Activated naive CD8-positive, alpha-beta T cell treated with anti-CD3 and anti-CD28 coated beads, Interleukin-2, amount 10 ng/mL, durations not matched to agents 7 days and 5 days (primary cell): ENCODE measurements at regions not wholly inside any gene's neighbourhood (a gene's known extent, or its start where the extent isn't known, plus 50 kb on each side); places are given as distances from the start of the nearest gene placed in this dataset.

Source experiments
- ATAC-seq: fragments of 150-1000 bp; cut with Tn5 transposase; one replicate; pipeline ENCODE4 v1.10.0; 2021; ENCODE audit warnings: low read depth, moderate library complexity
- POLR2A ChIA-PET: fragments of 350-600 bp; sonication (Branson Sonifier 250); formaldehyde crosslinking; loops from one replicate; lab custom pipeline; 2021; ENCODE audit warnings: antibody characterized with exemption; lab: Charles Lee
- DNase-seq: peaks from one replicate; pipeline ENCODE4 v3.0.0; 2021
- H3K27ac Mint-ChIP-seq: one replicate; pipeline ENCODE4 v1.8.0; 2022; ENCODE audit warnings: mild to moderate bottlenecking, mixed read lengths
- H3K27me3 Mint-ChIP-seq: one replicate; pipeline ENCODE4 v1.8.0; 2022; ENCODE audit warnings: mild to moderate bottlenecking, moderate library complexity, mixed read lengths
- H3K36me3 Mint-ChIP-seq: one replicate; pipeline ENCODE4 v1.8.0; 2021; ENCODE audit warnings: mild to moderate bottlenecking, mixed read lengths
- H3K4me1 Mint-ChIP-seq: one replicate; pipeline ENCODE4 v1.8.0; 2021; ENCODE audit warnings: mixed read lengths
- H3K4me3 Mint-ChIP-seq: one replicate; pipeline ENCODE4 v1.8.0; 2022; ENCODE audit warnings: mild to moderate bottlenecking, moderate library complexity, mixed read lengths
- H3K9me3 Mint-ChIP-seq: one replicate; pipeline ENCODE4 v1.8.0; 2021; ENCODE audit warnings: mixed read lengths

DNA sequence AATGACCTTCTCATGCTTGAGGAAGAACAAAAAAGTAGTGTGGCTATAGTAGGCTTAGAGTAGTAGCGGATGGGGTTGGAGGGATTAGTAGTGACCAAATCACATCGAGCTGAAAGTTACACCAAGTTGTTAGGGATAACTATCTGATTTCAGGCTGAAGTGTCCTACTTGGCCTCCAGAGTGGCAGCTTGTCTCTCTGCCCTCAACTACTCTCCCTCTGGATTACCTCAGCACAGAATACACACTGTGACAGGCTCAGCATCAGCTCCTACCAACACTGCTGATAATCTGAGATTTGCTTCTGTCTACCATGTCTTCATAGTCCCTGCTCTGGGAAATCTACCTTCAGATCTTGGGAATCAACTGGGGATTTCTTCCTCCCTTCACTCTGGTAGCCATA is 714.6 kb upstream of the GRAMD2B start:
- no peak overlapping the region for H3K27ac Mint-ChIP-seq
- peaks cover 3% of the 10 kb centered on the region for H3K9me3 Mint-ChIP-seq
- H3K4me3 Mint-ChIP-seq: no peak overlapping the region
- no peaks in the 10 kb centered on the region for H3K4me1 Mint-ChIP-seq
- H3K27me3 Mint-ChIP-seq: no peaks in the 10 kb centered on the region
- POLR2A ChIA-PET: no interaction called here
- DNase-seq (no peak), ATAC-seq (no peak)
- H3K36me3 Mint-ChIP-seq: no peaks in the 10 kb centered on the region

DNA sequence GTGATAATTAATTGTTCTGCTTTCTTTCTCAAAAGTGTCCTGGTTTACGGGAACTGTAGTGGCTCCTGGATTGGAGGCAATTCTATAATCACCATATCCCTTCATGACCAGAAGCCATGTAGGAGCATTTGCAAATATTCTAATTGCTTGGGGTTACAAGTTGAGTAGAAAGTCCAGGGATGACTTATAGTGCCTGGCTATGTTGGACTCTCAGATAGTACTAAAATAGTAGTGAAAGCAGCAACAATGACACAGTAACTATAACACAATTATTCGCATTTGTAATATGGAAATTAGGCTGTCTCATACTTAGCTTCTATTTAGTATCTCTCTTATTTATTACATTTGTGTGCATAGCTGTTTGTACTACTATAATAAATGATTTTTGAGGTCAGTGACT is 712.5 kb upstream of the GRAMD2B start:
- no peak for ATAC-seq
- POLR2A ChIA-PET: no interaction called here
- H3K27me3 Mint-ChIP-seq: no peaks in the 10 kb centered on the region
- no peaks in the 10 kb centered on the region for H3K36me3 Mint-ChIP-seq
- H3K4me3 Mint-ChIP-seq: no peak overlapping the region
- no peak for DNase-seq
- H3K4me1 Mint-ChIP-seq: no peaks in the 10 kb centered on the region
- peaks cover 2% of the 10 kb centered on the region for H3K9me3 Mint-ChIP-seq
- H3K27ac Mint-ChIP-seq: no peak overlapping the region

DNA sequence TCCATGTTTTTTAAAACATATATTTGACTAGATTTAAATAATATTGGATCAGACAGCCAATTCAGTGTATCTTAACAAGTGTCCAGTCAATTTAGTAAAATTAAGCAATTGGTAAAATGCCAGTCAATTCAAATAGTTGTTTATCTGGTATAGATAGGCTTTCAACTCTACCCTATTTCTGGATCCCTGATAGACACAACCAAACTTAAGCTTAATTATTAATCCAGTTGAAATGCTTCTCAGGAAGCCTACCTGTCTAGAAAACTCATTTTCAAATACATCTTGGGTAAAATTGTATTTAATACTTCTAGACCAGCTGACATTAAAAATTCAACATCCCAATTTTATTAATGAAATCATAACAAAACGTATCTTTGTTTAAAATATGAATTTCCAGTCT is 710.8 kb upstream of the GRAMD2B start:
- ATAC-seq (no peak), DNase-seq (no peak)
- H3K9me3 Mint-ChIP-seq: peaks cover 2% of the 10 kb centered on the region
- no peaks in the 10 kb centered on the region for H3K27me3 Mint-ChIP-seq
- POLR2A ChIA-PET: no interaction called here
- H3K27ac Mint-ChIP-seq: no peak overlapping the region
- H3K4me3 Mint-ChIP-seq: no peak overlapping the region
- no peaks in the 10 kb centered on the region for H3K36me3 Mint-ChIP-seq
- H3K4me1 Mint-ChIP-seq: no peaks in the 10 kb centered on the region

DNA sequence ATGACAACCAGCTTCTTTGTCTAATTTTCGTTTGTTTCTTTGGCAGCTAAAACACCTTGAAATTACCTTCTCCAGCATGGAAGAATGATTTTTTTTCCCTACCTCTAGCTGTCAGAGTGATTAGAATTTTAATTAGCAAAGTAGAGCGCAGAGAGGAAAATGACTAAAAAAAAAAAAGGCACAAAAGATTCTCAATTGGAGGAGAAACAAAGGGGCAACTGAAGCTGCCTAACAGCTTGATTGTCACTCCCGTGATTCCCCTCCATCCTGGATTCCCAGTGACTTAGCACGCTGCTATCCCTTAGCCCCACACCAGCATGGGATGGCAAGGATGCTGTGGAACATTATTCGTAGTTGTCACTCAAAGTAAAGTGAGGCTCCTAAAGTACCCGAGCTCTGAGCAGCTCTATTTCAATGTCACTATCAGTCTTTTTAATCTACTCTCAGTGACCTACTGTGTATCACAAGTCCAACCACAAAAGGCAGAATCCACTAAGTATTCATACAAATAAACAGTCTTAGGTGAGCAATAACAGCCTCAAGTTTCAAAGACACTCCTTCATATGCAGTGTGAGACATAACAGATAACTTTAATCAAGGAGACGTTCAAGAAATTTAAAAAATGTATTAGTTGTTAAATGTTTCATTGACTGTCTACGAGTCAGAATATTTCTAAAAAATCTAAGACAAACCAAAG is 710.0 kb upstream of the GRAMD2B start:
- no peaks in the 10 kb centered on the region for H3K27me3 Mint-ChIP-seq
- H3K4me1 Mint-ChIP-seq: no peaks in the 10 kb centered on the region
- ATAC-seq (no peak), DNase-seq (no peak)
- no peak overlapping the region for H3K27ac Mint-ChIP-seq
- H3K36me3 Mint-ChIP-seq: no peaks in the 10 kb centered on the region
- peaks cover 2% of the 10 kb centered on the region for H3K9me3 Mint-ChIP-seq
- POLR2A ChIA-PET: no interaction called here
- H3K4me3 Mint-ChIP-seq: no peak overlapping the region

DNA sequence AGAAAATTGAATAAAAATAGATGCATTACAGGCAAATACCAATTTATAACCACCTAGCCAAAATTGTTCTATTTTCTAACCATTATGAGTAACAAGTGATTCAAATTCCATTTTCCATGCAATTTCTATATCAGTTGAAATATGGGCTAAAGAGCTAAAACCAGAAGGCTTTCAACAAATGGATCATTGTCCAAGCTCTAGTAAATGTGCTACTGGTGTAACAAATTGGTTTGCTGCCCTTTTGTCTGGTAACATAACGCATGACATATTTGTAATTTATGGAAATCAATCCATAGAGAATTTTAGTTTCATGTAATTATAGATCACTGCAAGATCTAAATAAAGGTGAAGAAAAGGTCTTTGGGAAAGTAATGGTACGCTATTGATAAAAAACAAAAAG is 708.0 kb upstream of the GRAMD2B start:
- no peak for DNase-seq
- Mint-ChIP-seq H3K9me3 (peaks cover 1% of the 10 kb centered on the region), H3K27me3 (no peaks in the 10 kb centered on the region), H3K27ac (no peak overlapping the region), H3K4me3 (no peak overlapping the region), H3K4me1 (no peaks in the 10 kb centered on the region), H3K36me3 (no peaks in the 10 kb centered on the region)
- ATAC-seq: no peak
- POLR2A ChIA-PET: no interaction called here

- no peak overlapping the region for H3K27ac Mint-ChIP-seq
- ATAC-seq: no peak
- no peaks in the 10 kb centered on the region for H3K27me3 Mint-ChIP-seq
- H3K36me3 Mint-ChIP-seq: no peaks in the 10 kb centered on the region
- H3K4me1 Mint-ChIP-seq: no peaks in the 10 kb centered on the region
- POLR2A ChIA-PET: no interaction called here
- H3K9me3 Mint-ChIP-seq: no peaks in the 10 kb centered on the region
- no peak overlapping the region for H3K4me3 Mint-ChIP-seq
- DNase-seq: no peak
Measured at GRCh38 chr5:125717209-125717608, 706.0 kb upstream of the GRAMD2B start.

DNA sequence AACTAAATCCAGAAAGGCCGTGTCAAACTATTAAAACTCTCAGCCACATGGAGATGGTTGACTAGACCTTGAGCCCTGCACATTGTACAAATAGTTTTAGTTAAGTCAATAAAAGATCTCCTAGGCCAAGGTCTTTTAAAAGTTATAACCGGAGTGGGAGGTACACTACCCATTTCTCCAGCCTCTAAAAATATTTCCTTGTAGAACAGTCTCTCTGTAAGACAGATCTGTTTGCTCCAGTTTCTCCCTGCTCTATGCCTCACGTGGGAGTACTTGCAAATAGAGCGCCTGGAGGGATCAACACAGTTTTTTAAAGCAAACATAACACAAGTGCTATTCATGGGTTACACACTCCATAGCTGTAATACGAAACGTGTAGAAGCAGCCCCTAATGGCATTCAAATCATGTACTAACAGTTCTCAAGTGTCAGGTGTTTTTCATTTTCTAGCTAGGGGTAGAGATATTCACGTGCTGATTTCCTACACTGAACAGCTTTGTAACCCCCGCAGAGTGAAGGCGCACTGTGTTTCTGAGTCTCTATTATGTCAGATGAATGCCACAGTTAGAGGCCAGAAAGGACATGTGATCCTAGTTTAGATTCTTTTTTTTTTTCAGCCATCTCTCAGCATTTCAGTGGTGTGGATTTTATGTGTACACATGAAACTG is 703.4 kb upstream of the GRAMD2B start:
- ATAC-seq (no peak), DNase-seq (no peak)
- H3K9me3 Mint-ChIP-seq: no peaks in the 10 kb centered on the region
- no peak overlapping the region for H3K4me3 Mint-ChIP-seq
- H3K27ac Mint-ChIP-seq: no peak overlapping the region
- H3K4me1 Mint-ChIP-seq: no peaks in the 10 kb centered on the region
- no peaks in the 10 kb centered on the region for H3K27me3 Mint-ChIP-seq
- no peaks in the 10 kb centered on the region for H3K36me3 Mint-ChIP-seq
- POLR2A ChIA-PET: no interaction called here

- H3K27ac Mint-ChIP-seq: no peak overlapping the region
- H3K4me3 Mint-ChIP-seq: no peak overlapping the region
- ATAC-seq: no peak
- no peaks in the 10 kb centered on the region for H3K27me3 Mint-ChIP-seq
- no peaks in the 10 kb centered on the region for H3K4me1 Mint-ChIP-seq
- DNase-seq: no peak
- POLR2A ChIA-PET: no interaction called here
- no peaks in the 10 kb centered on the region for H3K36me3 Mint-ChIP-seq
- no peaks in the 10 kb centered on the region for H3K9me3 Mint-ChIP-seq
Measured at GRCh38 chr5:125720348-125720685, 702.9 kb upstream of the GRAMD2B start.

GRCh38 chr5:125720721-125721120 is 702.5 kb upstream of the GRAMD2B start:
- no peaks in the 10 kb centered on the region for H3K36me3 Mint-ChIP-seq
- DNase-seq (no peak), ATAC-seq (no peak)
- H3K4me3 Mint-ChIP-seq: no peak overlapping the region
- POLR2A ChIA-PET: no interaction called here
- H3K27me3 Mint-ChIP-seq: no peaks in the 10 kb centered on the region
- no peaks in the 10 kb centered on the region for H3K4me1 Mint-ChIP-seq
- no peak overlapping the region for H3K27ac Mint-ChIP-seq
- no peaks in the 10 kb centered on the region for H3K9me3 Mint-ChIP-seq

DNA sequence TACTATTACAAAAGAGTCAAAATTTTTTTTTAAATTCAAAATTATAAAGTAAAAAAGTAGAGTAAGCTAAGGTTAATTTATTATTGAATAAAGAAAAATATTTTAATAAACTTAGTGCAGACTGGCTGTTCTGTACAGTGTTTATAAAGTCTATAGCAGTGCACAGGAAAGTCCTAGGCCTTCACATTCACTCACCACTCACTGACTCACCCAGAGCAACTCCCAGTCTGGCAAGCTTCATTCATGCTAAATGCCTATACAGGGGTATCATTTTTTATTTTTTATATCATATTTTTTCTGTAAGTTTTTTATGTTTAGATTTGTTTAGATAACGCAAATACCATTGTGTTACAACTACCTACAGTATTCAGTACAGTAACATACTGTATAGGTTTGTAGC is 700.7 kb upstream of the GRAMD2B start:
- H3K27ac Mint-ChIP-seq: no peak overlapping the region
- H3K4me1 Mint-ChIP-seq: no peaks in the 10 kb centered on the region
- no peaks in the 10 kb centered on the region for H3K27me3 Mint-ChIP-seq
- no peaks in the 10 kb centered on the region for H3K36me3 Mint-ChIP-seq
- no peak overlapping the region for H3K4me3 Mint-ChIP-seq
- no peak for ATAC-seq
- POLR2A ChIA-PET: no interaction called here
- DNase-seq: no peak
- H3K9me3 Mint-ChIP-seq: no peaks in the 10 kb centered on the region

DNA sequence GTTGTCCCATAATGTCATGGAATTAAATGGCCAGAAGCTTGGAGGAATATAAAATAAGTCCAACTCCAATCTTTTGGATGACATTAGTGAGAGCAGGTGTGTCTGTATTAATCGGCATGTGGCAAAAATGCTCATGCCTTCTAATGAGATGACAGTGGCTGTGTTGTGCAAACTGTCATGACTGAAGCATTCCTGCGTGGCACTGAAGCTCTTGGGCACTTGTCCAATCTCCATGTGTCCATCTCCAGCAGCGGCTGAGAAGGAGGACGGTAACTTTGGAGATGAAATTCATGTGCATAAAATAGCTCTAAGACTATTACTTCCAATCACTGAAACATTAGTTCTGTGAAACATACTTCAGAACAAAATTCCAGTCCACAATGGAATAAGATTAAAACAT is 697.5 kb upstream of the GRAMD2B start:
- POLR2A ChIA-PET: no interaction called here
- Mint-ChIP-seq H3K36me3 (no peaks in the 10 kb centered on the region), H3K4me3 (no peak overlapping the region)

DNA sequence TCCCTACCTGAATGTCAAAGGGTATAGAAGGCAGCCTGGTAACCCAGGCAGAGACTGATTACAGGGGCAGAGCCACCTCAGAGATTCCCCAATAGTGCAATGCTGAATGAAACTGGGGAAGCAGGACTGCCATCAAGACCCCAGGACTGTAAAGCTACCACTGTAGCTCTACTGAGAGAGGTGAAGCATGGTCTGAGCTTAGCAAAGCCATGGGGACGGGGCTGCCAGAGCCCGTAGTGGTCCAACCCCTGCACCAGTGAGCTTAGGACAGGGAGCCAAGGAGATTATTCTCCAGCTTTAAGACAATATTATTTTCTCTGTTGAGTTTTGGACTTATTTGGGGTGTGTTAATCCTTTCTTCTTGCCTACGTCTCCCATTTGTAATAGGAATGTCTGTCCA is 679.3 kb upstream of the GRAMD2B start:
- no peak overlapping the region for H3K4me3 Mint-ChIP-seq
- ATAC-seq (no peak), DNase-seq (no peak)
- no peaks in the 10 kb centered on the region for H3K27me3 Mint-ChIP-seq
- H3K36me3 Mint-ChIP-seq: no peaks in the 10 kb centered on the region
- H3K4me1 Mint-ChIP-seq: no peaks in the 10 kb centered on the region
- H3K27ac Mint-ChIP-seq: no peak overlapping the region
- POLR2A ChIA-PET: no interaction called here
- H3K9me3 Mint-ChIP-seq: peaks cover 3% of the 10 kb centered on the region

More for the DNA sequence above, 697.5 kb upstream of the GRAMD2B start:
- ATAC-seq (no peak), DNase-seq (no peak)
- H3K27ac Mint-ChIP-seq: no peak overlapping the region
- H3K9me3 Mint-ChIP-seq: no peaks in the 10 kb centered on the region
- H3K4me1 Mint-ChIP-seq: no peaks in the 10 kb centered on the region
- H3K27me3 Mint-ChIP-seq: no peaks in the 10 kb centered on the region

- POLR2A ChIA-PET: no interaction called here
- H3K4me1 Mint-ChIP-seq: no peaks in the 10 kb centered on the region
- H3K9me3 Mint-ChIP-seq: peaks cover 3% of the 10 kb centered on the region
- H3K27ac Mint-ChIP-seq: no peak overlapping the region
- ATAC-seq (no peak), DNase-seq (no peak)
- no peaks in the 10 kb centered on the region for H3K27me3 Mint-ChIP-seq
- H3K4me3 Mint-ChIP-seq: no peak overlapping the region
- no peaks in the 10 kb centered on the region for H3K36me3 Mint-ChIP-seq
Measured at GRCh38 chr5:125746917-125747316, 676.3 kb upstream of the GRAMD2B start.

- DNase-seq: no peak
- H3K4me1 Mint-ChIP-seq: no peaks in the 10 kb centered on the region
Measured at GRCh38 chr5:125750147-125750860, 672.9 kb upstream of the GRAMD2B start.

More at GRCh38 chr5:125750147-125750860, 672.9 kb upstream of the GRAMD2B start:
- H3K4me3 Mint-ChIP-seq: no peak overlapping the region
- no peak for ATAC-seq
- H3K36me3 Mint-ChIP-seq: no peaks in the 10 kb centered on the region
- POLR2A ChIA-PET: no interaction called here
- H3K9me3 Mint-ChIP-seq: no peaks in the 10 kb centered on the region
- H3K27me3 Mint-ChIP-seq: no peaks in the 10 kb centered on the region
- no peak overlapping the region for H3K27ac Mint-ChIP-seq
